Hippocampal formation (tissue), 2 donors: ENCODE measurements at regions not wholly inside any gene's neighbourhood (a gene's known extent, or its start where the extent isn't known, plus 50 kb on each side); places are given as distances from the start of the nearest gene placed in this dataset.
"Not testable (repeated sequence)": the region's sequence is repeated elsewhere in the genome, so short reads cannot be mapped to it uniquely, and the experiment has no call there.

Source experiments
- DNase-seq, 2 donors: peaks; one replicate each; lab custom pipeline; 2025; lab: John Stamatoyannopoulos, UW

DNA sequence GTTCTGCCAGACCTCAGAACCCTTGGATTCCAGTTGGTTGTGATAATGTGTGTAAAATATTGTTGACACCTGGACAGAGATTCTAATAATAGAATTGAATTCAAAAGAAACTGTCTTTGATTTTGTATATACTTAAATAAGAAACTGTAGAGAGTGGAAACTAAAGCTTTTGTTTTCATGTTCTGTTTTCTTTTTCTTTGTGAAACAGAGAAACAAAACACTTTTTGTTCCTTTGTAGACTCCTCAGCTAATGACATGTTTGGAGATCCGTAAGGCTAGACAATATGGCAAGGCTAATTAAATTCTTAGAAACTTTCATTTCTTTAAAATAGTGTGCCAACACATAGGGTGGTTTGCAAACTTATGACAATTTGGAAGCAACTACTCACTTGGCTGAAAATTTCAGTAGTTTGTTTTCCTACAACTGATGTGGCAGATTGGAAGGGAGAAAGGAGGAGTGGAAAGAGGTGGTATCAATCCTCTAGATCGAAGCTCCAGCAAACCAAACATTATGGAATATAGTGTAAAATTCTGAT lies 90.9 kb upstream of the FAT1 start:
- DNase-seq = no peak

DNA sequence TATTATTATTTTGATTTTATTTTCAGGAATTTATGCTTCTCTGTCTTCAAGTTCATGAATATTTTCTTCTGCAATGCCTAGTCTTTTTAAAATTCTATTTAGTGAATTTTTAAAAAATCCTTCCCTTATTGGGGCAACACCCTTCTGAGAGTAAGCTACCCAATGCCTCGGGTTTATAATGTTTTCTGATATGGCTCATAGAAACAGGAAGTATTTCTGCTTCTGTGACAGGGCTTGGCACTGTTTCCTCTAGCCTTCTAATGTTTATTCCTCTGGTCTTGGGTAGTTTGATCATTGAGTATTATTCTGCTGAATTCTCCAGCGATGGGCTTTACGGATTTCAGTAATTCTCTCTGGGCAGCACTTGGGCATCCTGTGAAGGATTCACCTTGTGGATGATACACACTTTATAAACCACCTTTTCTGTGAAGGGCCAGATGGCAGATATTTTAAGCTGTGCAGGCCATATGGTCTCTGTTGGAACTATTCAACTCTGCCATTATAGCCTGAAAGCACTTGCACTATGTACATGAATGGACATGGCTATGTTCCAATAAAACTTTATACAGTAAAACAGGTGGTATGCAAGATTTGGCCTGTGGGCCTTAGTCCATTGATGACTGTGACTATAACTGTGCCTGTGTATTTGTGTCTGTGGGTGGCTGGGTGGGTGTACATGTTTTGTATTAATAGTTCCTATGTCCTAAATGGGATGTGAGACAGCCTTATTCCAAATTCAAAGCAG lies 95.9 kb upstream of the FAT1 start:
- no peak for DNase-seq

DNA sequence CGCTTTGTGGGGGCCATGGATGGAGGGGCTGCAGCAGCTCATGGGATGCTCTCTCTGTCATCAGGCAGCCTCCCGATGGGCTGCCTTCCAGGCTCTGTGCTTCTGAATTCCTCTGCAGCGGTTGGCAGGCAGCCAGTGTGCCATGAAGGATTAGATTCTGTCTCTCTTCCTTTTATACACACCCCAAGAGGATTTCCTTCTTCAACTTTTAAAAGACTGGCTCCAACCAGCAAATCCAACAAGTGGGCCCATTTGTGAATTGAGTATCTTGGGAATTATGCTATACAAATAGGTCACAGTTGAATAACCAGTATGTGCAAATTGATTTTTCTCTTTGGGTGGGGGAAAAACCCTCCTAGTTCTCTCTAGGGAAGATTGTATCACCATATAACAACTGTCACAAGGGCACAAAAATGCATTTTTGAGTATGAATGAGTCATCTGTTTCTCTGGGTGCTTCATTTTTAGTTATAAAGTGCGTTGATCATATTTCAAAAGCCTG lies 96.8 kb upstream of the FAT1 start:
- DNase-seq = no peak

DNA sequence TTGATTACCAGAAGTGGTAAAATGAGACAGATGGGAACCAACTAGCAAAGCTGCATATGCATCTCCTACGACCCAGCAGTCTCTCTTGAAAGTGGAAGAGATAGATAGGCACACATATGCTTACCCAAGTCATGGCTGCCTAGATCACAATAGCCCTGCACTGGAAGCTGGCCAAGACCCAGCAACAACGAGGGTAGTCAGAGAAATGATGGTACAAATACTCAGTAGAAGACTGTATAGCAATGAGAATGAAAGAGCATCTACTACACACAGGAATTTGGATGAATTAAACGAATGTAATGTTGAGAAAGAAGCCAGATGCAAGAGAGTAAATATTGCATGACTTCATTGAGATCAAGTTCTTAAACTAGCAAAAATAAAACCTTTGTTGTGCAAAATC lies 100.3 kb upstream of the FAT1 start:
- DNase-seq = no peak

DNA sequence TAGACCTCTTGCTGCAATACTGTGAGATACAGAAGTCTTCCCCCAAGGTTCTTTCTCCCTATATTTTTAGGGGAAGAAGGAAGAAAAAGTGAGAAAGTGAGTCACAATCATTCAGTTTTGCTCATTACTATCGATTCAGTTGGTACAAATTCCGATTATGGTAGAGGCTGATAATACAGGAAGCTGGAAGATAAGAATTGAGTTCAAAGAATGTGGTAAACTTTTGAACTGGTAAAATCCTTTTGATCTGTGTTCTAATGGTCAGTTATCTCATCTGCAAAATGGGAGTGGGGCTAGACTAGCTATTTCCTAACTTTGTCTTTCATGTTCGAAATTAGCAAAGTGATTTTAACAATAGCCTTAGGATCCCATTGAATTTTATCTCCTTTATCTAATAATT lies 101.4 kb upstream of the FAT1 start:
- DNase-seq = no peak

DNA sequence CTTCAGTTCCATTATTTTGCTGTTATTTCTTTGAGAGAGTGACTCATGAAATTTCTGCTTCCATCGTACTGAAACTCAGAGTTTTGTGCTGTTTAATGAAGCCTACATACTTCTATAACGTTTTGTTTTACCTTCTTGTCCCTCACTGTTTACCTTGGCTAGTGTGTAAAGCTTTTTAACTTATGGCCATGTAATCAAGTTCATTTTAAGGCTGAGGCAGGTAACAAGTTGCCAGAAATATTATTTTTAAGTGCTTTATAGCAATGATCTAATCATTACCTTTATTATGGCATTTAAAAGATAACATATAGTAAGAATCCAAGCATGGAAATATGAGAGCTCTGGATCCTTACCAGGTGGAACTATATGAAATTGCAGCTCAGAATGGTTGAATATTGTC lies 102.3 kb upstream of the FAT1 start:
- DNase-seq = no peak

DNA sequence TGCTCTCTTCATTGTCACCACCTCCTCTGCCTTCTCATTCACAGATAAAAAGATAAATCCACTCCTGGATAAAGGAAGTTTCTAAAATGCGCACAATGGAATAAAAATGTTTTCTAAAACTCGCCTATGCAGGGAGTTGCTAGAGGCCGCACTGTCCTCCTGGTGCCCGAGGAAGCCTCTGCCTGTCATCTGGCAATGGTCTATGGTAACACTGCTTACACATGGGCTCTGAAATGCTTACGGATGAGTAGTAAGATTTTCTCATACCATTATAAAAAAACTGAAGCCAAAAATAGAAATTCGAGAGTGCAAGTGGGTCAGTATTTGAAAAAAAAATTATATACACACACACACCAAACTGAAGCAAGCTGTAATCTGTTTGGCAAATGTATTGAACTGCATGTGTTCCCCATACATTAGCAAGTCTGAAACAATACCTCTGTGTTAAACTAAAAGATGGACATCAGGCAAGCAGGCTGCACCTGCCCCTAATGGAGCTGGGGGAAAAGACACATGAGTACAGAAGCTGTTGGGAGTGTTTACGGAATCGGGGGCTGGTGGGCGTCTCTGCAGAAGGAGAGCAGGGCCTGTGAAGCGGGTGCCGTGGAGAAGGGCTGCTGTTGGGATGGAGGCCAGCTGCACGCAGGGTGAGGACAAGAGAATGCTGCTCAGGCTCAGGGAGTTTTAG lies 103.3 kb upstream of the FAT1 start:
- DNase-seq = no peak

DNA sequence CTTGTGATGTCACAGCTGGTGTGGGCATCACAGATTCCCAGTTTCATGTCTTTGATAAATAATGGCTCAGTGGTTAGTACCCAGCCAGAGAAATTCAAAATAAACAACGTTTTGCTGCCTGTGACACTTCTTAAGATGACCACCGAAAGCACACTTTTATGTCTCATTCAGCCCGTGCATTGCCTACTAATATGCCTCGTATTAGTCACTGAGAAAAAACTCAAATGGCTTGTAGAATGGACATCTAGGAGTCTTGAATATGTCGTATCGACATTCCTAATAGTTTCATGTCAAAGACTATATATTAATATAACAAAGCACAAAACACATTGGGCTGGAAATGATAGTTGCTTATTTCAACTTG lies 103.9 kb upstream of the FAT1 start:
- no peak for DNase-seq

DNA sequence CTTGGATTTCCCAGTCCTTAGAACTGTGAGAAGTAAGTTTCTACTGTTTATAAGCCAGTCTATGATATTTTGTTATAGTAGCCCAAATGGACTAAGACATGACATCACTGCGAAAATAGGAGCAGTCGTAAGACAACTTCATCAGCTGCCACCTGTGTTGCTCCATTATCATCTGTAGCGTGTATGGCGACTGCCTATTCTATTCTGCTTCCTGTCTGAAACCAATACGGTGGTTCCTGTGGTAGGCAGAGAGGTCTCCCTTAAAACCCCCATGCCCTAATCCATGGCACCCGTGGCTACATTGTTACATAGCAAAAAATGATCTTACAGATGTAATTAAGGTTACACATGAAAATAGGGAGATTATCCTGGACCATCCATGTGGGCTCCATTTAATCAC lies 105.4 kb upstream of the FAT1 start:
- DNase-seq = no peak

DNA sequence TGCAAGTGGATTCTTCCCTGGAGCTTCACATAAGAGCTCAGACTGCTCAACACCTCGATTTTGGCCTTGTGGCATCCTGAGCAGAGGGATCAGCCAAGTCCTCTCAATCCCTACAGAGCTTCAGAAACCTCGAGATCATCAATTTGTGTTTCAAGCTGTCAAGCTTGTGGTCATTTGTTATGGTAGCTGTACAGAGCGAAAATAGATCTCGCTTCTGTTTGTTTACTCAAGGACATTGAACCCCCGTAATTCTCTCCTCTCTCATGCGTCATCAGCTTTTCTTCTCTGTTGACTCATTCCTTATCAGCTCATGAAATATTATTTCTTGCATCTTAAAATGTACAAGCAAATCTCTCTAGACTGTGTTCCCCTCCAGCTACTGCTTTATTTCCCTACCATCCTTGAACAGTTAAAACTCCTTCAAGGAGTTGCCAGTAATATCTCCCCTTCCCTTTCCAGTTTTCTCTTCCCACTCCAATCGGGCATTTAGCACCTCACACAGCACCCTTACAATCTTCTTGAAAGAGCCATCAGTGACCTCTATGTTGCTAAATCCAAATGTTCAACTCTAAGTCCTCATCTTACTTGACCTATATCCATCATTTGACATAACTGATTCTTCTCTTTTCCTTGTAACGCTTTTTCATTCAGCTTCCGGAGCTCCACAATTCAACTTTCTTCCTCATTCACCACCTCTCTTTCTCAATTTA lies 106.2 kb upstream of the FAT1 start:
- no peak for DNase-seq

DNA sequence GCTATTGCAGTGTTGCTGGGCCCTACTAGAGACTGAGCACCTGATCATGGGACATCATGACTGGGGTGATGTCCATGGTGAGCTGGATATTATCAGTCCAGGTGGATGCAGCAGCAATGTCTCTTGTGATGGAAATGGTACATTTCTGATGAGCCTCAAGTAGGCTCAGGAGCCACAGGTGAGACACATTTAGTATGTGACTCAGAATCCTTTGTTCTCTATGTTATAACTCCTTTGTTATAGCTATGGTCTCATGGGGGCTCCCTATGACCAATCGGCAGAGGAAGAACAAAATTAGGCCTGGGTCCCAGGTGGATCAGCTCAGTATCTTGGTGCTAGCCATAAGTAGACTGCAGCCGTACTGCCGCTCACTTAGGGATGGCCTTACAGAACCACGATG lies 107.9 kb upstream of the FAT1 start:
- no peak for DNase-seq

DNA sequence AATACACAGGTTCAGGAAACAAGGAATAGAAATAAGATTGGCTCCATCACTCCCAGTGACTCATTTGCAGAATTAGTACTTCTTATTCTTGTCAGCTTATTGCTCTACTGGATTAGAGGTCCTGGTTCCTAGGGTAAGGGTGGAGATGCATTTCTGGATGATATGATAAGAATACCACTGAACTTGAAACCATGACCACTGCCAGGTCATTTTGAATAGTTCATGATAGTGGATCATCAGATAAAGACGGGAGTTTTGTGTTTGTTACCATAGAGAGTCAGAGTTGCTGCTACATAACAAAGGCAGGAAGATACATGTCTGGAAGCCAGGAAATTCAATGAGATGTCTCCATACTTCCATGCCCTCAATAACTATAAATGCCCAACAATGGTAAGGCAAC lies 109.2 kb upstream of the FAT1 start:
- no peak for DNase-seq

DNA sequence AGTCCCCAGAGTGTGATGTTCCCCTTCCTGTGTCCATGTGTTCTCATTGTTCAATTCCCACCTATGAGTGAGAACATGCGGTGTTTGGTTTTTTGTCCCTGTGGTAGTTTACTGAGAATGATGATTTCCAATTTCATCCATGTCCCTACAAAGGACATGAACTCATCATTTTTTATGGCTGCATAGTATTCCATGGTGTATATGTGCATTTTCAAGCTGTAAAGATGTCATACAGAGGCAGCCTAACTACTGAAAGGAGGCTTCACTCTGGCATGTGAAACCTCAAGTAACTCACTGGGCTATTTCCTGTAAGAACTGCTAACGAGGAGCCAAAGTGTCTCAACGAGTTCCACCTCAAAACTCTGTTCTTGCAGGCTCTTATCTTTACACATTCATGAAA lies 113.8 kb upstream of the FAT1 start:
- DNase-seq = not testable (repeated sequence)

DNA sequence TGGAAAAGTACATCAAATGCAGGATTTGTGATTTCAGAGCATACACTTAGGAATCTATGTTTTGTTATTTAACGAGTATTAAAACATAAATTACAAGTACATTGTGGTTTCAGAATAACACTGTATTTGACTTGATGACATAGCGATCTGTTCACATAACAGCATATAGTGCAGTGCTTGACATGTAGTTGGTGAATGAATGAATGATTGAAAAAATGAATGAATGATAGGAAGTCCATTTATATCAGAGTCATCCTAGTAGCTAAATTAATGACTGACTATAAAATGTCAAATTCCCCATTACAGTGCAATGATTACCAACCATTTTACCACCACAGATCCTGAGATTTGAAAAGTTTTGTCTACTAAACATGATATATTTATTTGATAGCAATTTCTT lies 114.6 kb upstream of the FAT1 start:
- no peak for DNase-seq

DNA sequence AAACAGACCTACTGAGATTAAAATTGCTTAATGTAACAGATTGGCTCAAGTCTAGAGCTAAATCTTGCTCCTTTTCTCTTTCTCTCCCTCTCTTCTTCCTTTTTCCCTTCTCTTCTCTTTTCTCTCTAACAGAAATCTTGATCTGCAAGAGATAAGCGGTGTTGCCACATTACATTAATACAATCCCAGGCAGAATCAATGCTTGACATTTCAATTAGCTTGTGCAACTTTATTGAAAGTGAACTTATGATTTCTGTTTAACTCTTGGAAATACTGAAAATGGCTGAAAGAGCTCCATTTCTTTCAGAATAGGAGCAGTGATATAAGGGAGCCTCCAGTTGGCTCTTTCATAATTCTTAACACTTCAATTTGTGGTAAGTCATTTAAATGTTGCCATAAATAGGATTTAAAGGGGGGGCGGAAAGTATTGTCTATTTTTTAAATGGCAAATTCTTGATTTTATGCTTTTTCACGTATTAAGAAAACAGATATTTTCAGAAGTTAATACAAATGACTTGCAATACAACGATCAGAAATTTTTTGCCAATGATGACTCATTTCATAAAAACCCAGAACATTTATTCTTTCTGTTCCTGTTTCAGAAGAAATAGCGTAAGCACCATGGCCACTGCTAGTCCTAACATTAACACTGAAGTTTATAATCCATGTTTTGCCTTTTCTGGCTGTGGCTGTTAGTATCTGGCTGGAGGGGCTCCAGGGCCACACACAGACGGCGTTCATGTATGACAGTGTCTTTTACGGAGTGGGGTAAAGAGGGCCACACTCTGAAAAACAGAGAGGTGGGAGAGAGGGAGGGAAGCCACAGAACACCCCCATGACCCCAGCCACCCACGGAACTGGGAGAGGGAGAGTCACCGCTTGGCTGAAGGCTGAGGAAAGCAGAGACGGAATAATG lies 115.7 kb upstream of the FAT1 start:
- DNase-seq = no peak

DNA sequence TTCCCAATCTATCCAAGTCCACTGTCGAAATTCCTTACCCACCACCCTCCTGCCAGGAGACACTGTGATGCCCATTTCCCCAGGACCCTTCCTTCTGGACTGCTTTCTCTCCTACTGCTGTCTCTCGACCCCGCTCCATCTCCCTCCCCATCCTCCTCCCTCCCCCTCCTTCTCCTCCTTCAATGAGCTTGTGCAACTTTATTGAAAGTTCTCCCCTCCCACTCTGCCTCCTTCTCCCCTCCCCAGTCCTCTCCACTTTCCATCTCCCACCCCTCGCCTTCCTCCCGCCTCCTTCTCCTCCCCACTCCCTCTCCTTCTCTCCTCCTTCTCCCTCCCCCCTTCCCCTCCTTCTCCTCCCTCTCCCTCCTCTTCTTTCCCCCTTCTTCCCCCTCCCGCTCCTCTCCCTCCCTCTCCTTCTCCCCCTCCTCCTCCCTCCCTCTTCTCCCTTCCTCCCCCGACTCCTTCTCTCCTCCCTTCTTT lies 116.6 kb upstream of the FAT1 start:
- DNase-seq = no peak

DNA sequence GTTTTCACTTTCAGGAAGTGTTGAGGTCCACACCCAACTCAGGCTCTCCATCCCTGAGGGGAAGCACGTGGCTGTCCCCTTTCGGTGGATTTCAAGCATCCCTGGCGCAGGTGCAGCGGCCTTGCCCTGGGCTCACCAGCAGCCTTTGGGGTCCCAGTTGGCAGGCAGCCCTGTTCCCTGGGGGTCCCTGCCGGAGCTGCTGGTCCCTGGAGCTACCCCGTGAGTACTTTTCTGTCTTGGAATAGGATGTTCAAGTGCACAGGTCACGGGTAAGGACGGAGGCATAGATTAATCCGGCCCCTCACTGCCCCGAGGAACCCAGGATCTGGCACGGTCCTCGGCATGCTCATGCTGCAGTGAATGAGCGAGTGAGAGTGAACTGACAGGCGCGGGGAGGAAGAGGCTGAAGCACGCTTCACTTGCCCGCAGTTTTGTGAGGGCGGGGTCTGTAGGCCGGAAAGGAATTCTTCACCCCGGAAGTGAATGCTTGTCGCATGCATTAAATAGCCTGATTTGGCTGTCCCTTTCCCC lies 117.2 kb upstream of the FAT1 start:
- no peak for DNase-seq

DNA sequence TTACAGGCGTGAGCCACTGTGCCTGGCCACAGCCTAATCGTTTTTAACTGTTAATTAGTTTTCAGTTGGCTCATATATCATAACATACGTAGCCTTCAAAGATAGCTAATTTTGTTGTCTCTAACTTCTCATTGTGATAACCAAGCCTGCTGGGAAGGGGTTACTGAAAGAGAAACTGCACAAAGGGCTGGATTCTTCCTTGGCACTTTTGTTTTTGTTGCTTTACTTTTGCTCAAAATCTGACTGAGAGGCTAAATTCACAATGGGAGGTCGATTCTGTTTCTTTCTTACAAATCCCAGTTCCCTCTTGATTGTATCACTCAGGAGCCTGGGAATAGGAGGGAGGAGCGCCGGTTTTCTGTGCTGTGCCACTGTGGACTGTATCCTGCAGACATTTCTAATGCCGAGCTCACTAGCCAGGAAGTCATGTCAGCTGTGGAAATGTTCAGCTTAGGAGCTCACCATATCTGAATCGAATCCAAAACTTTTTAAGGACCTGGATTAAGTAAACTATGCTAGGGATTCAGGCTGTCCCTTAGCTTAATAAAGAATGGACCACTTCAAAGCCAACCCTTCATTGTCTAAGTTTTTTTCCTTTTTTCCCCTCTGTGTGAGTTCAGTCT lies 120.5 kb upstream of the FAT1 start:
- no peak for DNase-seq

DNA sequence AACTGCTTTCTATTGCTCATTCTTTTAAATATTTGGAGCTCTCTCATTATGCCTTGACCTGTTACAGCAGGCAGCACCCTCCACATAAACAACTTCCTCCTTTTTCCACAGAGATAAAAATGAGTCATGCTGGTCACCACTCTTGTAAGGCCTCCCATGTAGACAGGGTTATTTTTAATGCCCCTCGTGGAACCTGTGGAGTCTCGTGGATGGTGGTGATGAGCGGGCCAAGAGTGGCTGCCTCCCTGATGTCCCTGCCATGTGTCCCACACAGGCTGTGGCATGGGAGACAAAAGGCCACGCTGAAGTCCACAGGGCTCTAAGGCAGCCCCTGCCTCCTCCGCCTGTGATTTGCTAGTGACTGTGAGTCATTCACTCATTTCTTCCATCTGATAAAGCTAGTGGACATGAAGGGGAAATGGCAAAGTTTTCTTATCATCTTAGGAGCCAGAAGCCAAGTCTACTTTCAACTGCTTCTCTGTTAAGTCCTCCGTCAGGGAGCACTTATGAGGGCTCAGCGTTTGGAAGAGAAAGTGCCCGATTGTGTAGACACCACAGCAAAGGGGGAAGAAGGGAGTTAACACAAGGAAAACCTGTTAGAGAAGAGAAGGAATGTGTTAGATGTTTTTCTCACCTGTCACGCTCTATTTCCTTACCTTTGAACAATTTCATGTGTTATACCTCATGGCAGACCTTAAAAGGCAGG lies 121.6 kb upstream of the FAT1 start:
- DNase-seq = no peak

DNA sequence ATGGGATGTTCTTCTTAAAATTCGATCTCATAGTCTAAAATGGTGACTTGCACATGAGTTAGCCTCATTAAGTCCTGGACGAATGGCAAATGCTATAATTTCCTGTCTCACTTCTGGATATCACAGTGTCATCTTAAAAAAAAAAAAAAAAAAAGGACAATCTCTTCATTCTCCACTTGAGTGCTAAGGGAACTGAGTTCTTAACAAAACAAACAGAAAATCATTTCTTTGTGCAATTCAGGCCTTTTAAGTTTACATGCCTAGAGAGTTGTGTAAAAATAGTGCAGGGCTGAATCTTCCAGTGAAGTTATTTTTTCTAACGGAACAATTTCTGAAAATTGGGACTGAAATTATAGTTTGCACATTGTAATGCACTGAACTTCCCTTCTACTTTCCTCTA lies 122.8 kb upstream of the FAT1 start:
- DNase-seq = no peak
